ENCODE measurements at regions not wholly inside any gene's neighbourhood (a gene's known extent, or its start where the extent isn't known, plus 50 kb on each side); places are given as distances from the start of the nearest gene placed in this dataset.

- TF ChIP-seq REST (IDR thresholded peaks at IDR 0.05; ENCODE audit: unreplicated experiment) (no peak), STAT1 (IDR thresholded peaks at IDR 0.05; ENCODE audit: unreplicated experiment) (no peak), EZH2phosphoT487 (IDR thresholded peaks at IDR 0.05; ENCODE audit: unreplicated experiment) (no peak), NANOG (IDR thresholded peaks at IDR 0.05; ENCODE audit: borderline replicate concordance) (no peak), ZNF114 (CRISPR knock-in tag; IDR thresholded peaks at IDR 0.05) (no peak)
Observed at GRCh38 chr3:31213869-31214486, 318.7 kb upstream of the STT3B start (continued).

- no peaks in the 10 kb centered on the region for H3K9me3 Mint-ChIP-seq
- H3K4me3 Mint-ChIP-seq, result no peak overlapping the region
- Histone ChIP-seq H2AFZ (no peak overlapping the region), H3K27me3 (ENCODE audit: insufficient read depth) (no peaks in the 10 kb centered on the region), H3K4me3 (no peak overlapping the region), H3K4me1 (ENCODE audit: insufficient read depth) (no peaks in the 10 kb centered on the region), H3K36me3 (ENCODE audit: insufficient read depth) (no peaks in the 10 kb centered on the region), H4K20me1 (replicated peaks; ENCODE audit: insufficient read depth) (no peaks in the 10 kb centered on the region), H3K27ac (ENCODE audit: low read depth) (no peak overlapping the region), H3K79me2 (replicated peaks; ENCODE audit: insufficient read depth) (no peaks in the 10 kb centered on the region), H3K4me2 (no peak overlapping the region), H3K9me2 (ENCODE audit: insufficient read depth) (no peaks in the 10 kb centered on the region; the same call in 1 of the 2 replicates), H3F3A (replicated peaks; ENCODE audit: low read depth) (no peaks in the 10 kb centered on the region)
- H3K4me1 Mint-ChIP-seq, result no peaks in the 10 kb centered on the region
- H3K36me3 Mint-ChIP-seq (ENCODE audit: low read depth), result no peaks in the 10 kb centered on the region
- H3K27me3 Mint-ChIP-seq (ENCODE audit: insufficient read depth, low read depth, poor library complexity), result no peaks in the 10 kb centered on the region
- ATAC-seq (no peak), DNase-seq (ENCODE audit: low spot score) (no peak)
- no peak overlapping the region for H3K27ac Mint-ChIP-seq
- TF ChIP-seq CTCF (conservative IDR thresholded peaks at IDR 0.05; ENCODE audit: low read depth in 2 of 2), result no peak
- no peak for TF ChIP-seq ETS1 (IDR thresholded peaks at IDR 0.05)
- TF ChIP-seq NANOG (IDR thresholded peaks at IDR 0.05; ENCODE audit: borderline replicate concordance), result no peak
- TF ChIP-seq REST (IDR thresholded peaks at IDR 0.05; ENCODE audit: unreplicated experiment), result no peak
- TF ChIP-seq ZNF331 (CRISPR knock-in tag; IDR thresholded peaks at IDR 0.05; ENCODE audit: low read depth), result no peak
- no peak for TF ChIP-seq EZH2phosphoT487 (IDR thresholded peaks at IDR 0.05; ENCODE audit: unreplicated experiment)
- TF ChIP-seq EZH2 (IDR thresholded peaks at IDR 0.05; ENCODE audit: low read depth, unreplicated experiment), result no peak
Observed at GRCh38 chr3:31218082-31218481, 314.6 kb upstream of the STT3B start.
